K562 (cell line): ENCODE measurements at regions not wholly inside any gene's neighbourhood (a gene's known extent, or its start where the extent isn't known, plus 50 kb on each side); places are given as distances from the start of the nearest gene placed in this dataset.

Experiments used
- ATAC-seq: fragments of 200-7000 bp; cut with Tn5 transposase; 3 replicates; pipeline ENCODE4 v1.9.1; 2020; ENCODE audit warnings: moderate library complexity
- BruUV-seq: library from RNA; stranded (reverse); fragments of 400-500 nt; replicated peaks from 2 replicates; lab custom pipeline; 2021; lab: Mats Ljungman, UMichigan
- CTCF ChIA-PET: fragments of 300-600 bp; formaldehyde crosslinking; extraction: SDS; loops from one replicate; lab custom pipeline; 2021; ENCODE audit warnings: low intra/inter-chr PET ratio; lab: Yijun Ruan, JAX
- POLR2A ChIA-PET: fragments of 300-600, 350-650 bp; sonication (Branson Sonifier 250); formaldehyde crosslinking; extraction: SDS; loops from one replicate; lab custom pipeline; 2021; ENCODE audit warnings: antibody characterized with exemption, inconsistent platforms; lab: Yijun Ruan, JAX
- DNase-seq, 4 experiments: peaks; one replicate each; pipeline versions ENCODE4 v3.0.0 to v3.0.0-alpha.2; 2011 to 2018; ENCODE audit warnings: low spot score in 3 of 4, mixed read lengths in 3 of 4; ENCODE audit errors: extremely low read depth in 1 of 4
- FAIRE-seq: peaks from 2 replicates; lab custom pipeline; 2011; peaks lifted over from hg19 to GRCh38; lab: Jason Lieb, UNC
- H2AFZ ChIP-seq: 2 replicates; pipeline ENCODE4 v1.6.0; 2011; ENCODE audit warnings: low read depth, low read length, control low read depth, inconsistent platforms
- H3K27ac ChIP-seq: fragments of 200-600 bp; 3 replicates; pipeline ENCODE4 v1.8.0; 2011; ENCODE audit warnings: low read depth, mild to moderate bottlenecking, control low read depth, inconsistent platforms, low read length, moderate library complexity, mixed read lengths; ENCODE audit errors: extremely low read depth
- H3K27me3 ChIP-seq, 2 experiments: fragments of 300-600 bp in 1 of 2; 2 replicates in 1 of 2; 3 replicates in 1 of 2; pipeline versions ENCODE4 v1.6.0 to v1.8.0; 2011; ENCODE audit warnings: inconsistent platforms in 2 of 2, low read length in 2 of 2, mild to moderate bottlenecking in 1 of 2, mixed read lengths in 1 of 2, moderate library complexity in 1 of 2; ENCODE audit not compliant: control insufficient read depth in 2 of 2, insufficient read depth in 2 of 2
- H3K36me3 ChIP-seq: fragments of 300-600 bp; 3 replicates; pipeline ENCODE4 v1.8.0; 2011; ENCODE audit warnings: mild to moderate bottlenecking, low read length, inconsistent platforms; ENCODE audit not compliant: control insufficient read depth, insufficient read depth
- H3K4me1 ChIP-seq, 2 experiments: fragments of 200-600 bp in 1 of 2; replicated peaks in 1 of 2; 2 replicates in 1 of 2; 3 replicates in 1 of 2; pipeline versions ENCODE4 v1.5.1 to v1.8.0; 2011; ENCODE audit warnings: inconsistent platforms in 2 of 2, low read length in 2 of 2, mild to moderate bottlenecking in 1 of 2, mixed read lengths in 1 of 2, moderate library complexity in 1 of 2; ENCODE audit not compliant: control insufficient read depth in 2 of 2, insufficient read depth in 2 of 2
- H3K4me2 ChIP-seq: 2 replicates; pipeline ENCODE4 v1.6.1; 2011; ENCODE audit warnings: low read length, control low read depth, inconsistent platforms, mixed read lengths; ENCODE audit not compliant: insufficient read depth
- H3K4me3 ChIP-seq: fragments of 200-600 bp; sonication (generic), shearing (Covaris generic); 2 replicates; pipeline ENCODE4 v1.5.1; 2016; ENCODE audit warnings: control low read depth, inconsistent platforms
- H3K79me2 ChIP-seq: fragments of 200-600 bp; 3 replicates; pipeline ENCODE4 v1.8.0; 2011; ENCODE audit warnings: low read length, inconsistent platforms; ENCODE audit not compliant: control insufficient read depth, insufficient read depth
- H3K9ac ChIP-seq, 2 experiments: 2 replicates each; pipeline versions ENCODE4 v1.6.0 to v1.6.1; 2011; ENCODE audit warnings: low read depth in 2 of 2, low read length in 2 of 2, control low read depth in 1 of 2, inconsistent platforms in 1 of 2, mild to moderate bottlenecking in 1 of 2, mixed read lengths in 1 of 2; ENCODE audit not compliant: insufficient read depth in 1 of 2
- H3K9me1 ChIP-seq: one replicate; pipeline ENCODE4 v1.6.0; 2011; ENCODE audit warnings: inconsistent platforms, mild to moderate bottlenecking, low read length, moderate library complexity; ENCODE audit not compliant: control insufficient read depth, insufficient read depth
- H3K9me3 ChIP-seq: replicated peaks from 2 replicates; pipeline ENCODE4 v1.5.1; 2011; ENCODE audit warnings: low read depth, low read length, inconsistent platforms; ENCODE audit not compliant: control insufficient read depth, insufficient read depth
- H4K20me1 ChIP-seq: replicated peaks from 2 replicates; pipeline ENCODE4 v1.6.1; 2011; ENCODE audit warnings: low read length, inconsistent platforms, mixed read lengths; ENCODE audit not compliant: control insufficient read depth, insufficient read depth
- ADNP ChIP-seq: fragments of 200-800 bp; sonication (Bioruptor generic); IDR thresholded peaks from 2 replicates; pipeline ENCODE4 v1.6.1; 2016; ENCODE audit warnings: missing genetic modification characterization, missing compliant biosample characterization
- CHD1 ChIP-seq: fragments of 200-600 bp; sonication (generic); IDR thresholded peaks from one replicate; pipeline ENCODE4 v1.6.1; 2012; ENCODE audit warnings: mild to moderate bottlenecking, moderate library complexity, low read length, inconsistent platforms
- DACH1 ChIP-seq: fragments of 450-650 bp; IDR thresholded peaks from 2 replicates; pipeline ENCODE4 v1.6.1; 2018; ENCODE audit not compliant: partially characterized antibody
- DPF2 ChIP-seq: fragments of 450-650 bp; IDR thresholded peaks from 2 replicates; pipeline ENCODE4 v1.6.1; 2016
- ELF2 ChIP-seq: fragments of 250-450 bp; sonication (Bioruptor Pico); IDR thresholded peaks from 2 replicates; pipeline ENCODE4 v1.5.0; 2021; ENCODE audit warnings: mild to moderate bottlenecking
- HNRNPH1 ChIP-seq: fragments of 200-400 bp; formaldehyde crosslinking; optimal IDR thresholded peaks from 2 replicates; pipeline ENCODE3; 2017; ENCODE audit warnings: low read depth, mild to moderate bottlenecking, low read length, moderate library complexity
- ILK ChIP-seq: fragments of 450-650 bp; IDR thresholded peaks from 2 replicates; pipeline ENCODE4 v1.6.1; 2016; ENCODE audit warnings: missing genetic modification characterization, low read depth, mild to moderate bottlenecking, missing compliant biosample characterization, moderate library complexity, borderline replicate concordance
- JUND ChIP-seq, 2 experiments: IDR thresholded peaks; 2 replicates in 1 of 2; 3 replicates in 1 of 2; pipeline ENCODE4 v1.6.1; 2011; ENCODE audit warnings: borderline replicate concordance in 2 of 2, low read depth in 2 of 2, low read length in 2 of 2, improper control_type of control experiment in 1 of 2, missing biosample characterization in 1 of 2, missing genetic modification characterization in 1 of 2, missing genetic modification reagents in 1 of 2
- SNRNP70 ChIP-seq: fragments of 200-400 bp; formaldehyde crosslinking; optimal IDR thresholded peaks from 2 replicates; pipeline ENCODE3; 2017; ENCODE audit warnings: low read depth, low read length
- ZFP30 ChIP-seq: fragments of 250-450 bp; sonication (Bioruptor Pico); IDR thresholded peaks from 2 replicates; pipeline ENCODE4 v1.8.0; 2022; ENCODE audit warnings: moderate library complexity, mild to moderate bottlenecking, inconsistent platforms, borderline replicate concordance
- ZNF696 ChIP-seq: fragments of 250-450 bp; sonication (Bioruptor Pico); conservative IDR thresholded peaks from 2 replicates; pipeline ENCODE4 v1.4.0; 2020; ENCODE audit warnings: mild to moderate bottlenecking, moderate library complexity
- WGBS: fragments of 100-300 bp; shearing (Covaris generic); methylation state at CpG from one replicate; pipeline ENCODE4 v1.1.6; 2016; ENCODE audit warnings: low coverage, mixed read lengths; ENCODE audit not compliant: insufficient coverage; ENCODE audit errors: missing lambda C conversion rate; 5-methylcytosine and 5-hydroxymethylcytosine counted together
- in situ Hi-C: fragments of 300-500 bp; cut with MboI; formaldehyde crosslinking; loops from 4 replicates; pipeline ENCODE4 v1.15.0; 2018; ENCODE audit warnings: inconsistent platforms, mixed read lengths
- intact Hi-C: fragments of 100-400 bp; cut with micrococcal nuclease; formaldehyde crosslinking; loops from 2 replicates; pipeline ENCODE4 v1.14.2; 2022
- TF ChIP-seq, protein P1 (sequence below): fragments of 250-450 bp; sonication (Bioruptor Pico); IDR thresholded peaks from 2 replicates; pipeline ENCODE4 v1.9.0; 2021; ENCODE audit warnings: mild to moderate bottlenecking, inconsistent platforms
- TF ChIP-seq, protein P2 (sequence below): fragments of 250-450 bp; sonication (Bioruptor Pico); IDR thresholded peaks from 2 replicates; pipeline ENCODE4 v1.8.0; 2021; ENCODE audit warnings: mild to moderate bottlenecking, moderate library complexity
- TF ChIP-seq, protein P3 (sequence below): sonication (generic); formaldehyde crosslinking; IDR thresholded peaks from 2 replicates; pipeline ENCODE4 v1.8.1; 2023; ENCODE audit warnings: mild to moderate bottlenecking, missing genetic modification reagents

DNA sequence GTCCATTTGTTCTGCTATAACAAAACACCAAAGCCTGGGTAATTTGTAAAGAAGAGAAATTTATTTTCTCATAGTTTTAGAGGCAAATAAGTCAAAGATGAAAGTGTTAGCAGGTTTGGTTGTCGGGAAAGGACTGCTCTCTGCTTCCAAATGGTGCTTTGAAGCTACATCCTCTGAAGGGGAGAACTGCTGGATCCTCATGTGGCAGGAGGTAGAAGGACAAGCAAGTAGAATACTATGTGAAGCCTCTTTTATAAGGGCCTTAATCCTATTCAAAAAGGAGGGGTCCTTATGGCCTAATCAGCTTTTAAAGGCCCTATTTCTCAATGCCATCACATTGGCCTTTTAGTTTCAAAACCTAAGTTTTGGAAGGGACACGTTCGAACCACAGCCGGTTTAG is 826.0 kb upstream of the EPHA7 start:
- Histone ChIP-seq H3K27ac (no peak overlapping the region), H3K9ac (no peak overlapping the region), H3K27me3 (no peaks in the 10 kb centered on the region), H2AFZ (no peak overlapping the region), H3K4me3 (no peak overlapping the region), H4K20me1 (no peaks in the 10 kb centered on the region), H3K9me3 (no peaks in the 10 kb centered on the region), H3K4me2 (no peak overlapping the region), H3K79me2 (no peaks in the 10 kb centered on the region), H3K4me1 (no peaks in the 10 kb centered on the region), H3K36me3 (no peaks in the 10 kb centered on the region), H3K9me1 (no peaks in the 10 kb centered on the region)
- in situ Hi-C loops = no loop called here
- DNase-seq (no peak), FAIRE-seq (no peak), ATAC-seq (no peak)
- CTCF ChIA-PET = no interaction called here
- 0% methylated on average over 4 of the region's 4 CpGs for WGBS
- intact Hi-C loops = no loop called here
- TF ChIP-seq DACH1 = no peak
- TF ChIP-seq CHD1 = no peak
- no peak for TF ChIP-seq ELF2 (CRISPR knock-in tag)
- TF ChIP-seq, protein P1, sequence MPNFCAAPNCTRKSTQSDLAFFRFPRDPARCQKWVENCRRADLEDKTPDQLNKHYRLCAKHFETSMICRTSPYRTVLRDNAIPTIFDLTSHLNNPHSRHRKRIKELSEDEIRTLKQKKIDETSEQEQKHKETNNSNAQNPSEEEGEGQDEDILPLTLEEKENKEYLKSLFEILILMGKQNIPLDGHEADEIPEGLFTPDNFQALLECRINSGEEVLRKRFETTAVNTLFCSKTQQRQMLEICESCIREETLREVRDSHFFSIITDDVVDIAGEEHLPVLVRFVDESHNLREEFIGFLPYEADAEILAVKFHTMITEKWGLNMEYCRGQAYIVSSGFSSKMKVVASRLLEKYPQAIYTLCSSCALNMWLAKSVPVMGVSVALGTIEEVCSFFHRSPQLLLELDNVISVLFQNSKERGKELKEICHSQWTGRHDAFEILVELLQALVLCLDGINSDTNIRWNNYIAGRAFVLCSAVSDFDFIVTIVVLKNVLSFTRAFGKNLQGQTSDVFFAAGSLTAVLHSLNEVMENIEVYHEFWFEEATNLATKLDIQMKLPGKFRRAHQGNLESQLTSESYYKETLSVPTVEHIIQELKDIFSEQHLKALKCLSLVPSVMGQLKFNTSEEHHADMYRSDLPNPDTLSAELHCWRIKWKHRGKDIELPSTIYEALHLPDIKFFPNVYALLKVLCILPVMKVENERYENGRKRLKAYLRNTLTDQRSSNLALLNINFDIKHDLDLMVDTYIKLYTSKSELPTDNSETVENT (CRISPR knock-in tag) = no peak
- no peak for TF ChIP-seq ZNF696 (CRISPR knock-in tag)
- TF ChIP-seq, protein P2, sequence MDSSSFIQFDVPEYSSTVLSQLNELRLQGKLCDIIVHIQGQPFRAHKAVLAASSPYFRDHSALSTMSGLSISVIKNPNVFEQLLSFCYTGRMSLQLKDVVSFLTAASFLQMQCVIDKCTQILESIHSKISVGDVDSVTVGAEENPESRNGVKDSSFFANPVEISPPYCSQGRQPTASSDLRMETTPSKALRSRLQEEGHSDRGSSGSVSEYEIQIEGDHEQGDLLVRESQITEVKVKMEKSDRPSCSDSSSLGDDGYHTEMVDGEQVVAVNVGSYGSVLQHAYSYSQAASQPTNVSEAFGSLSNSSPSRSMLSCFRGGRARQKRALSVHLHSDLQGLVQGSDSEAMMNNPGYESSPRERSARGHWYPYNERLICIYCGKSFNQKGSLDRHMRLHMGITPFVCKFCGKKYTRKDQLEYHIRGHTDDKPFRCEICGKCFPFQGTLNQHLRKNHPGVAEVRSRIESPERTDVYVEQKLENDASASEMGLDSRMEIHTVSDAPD (CRISPR knock-in tag) = no peak
- TF ChIP-seq SNRNP70 = no peak
- no peak for TF ChIP-seq ILK
- TF ChIP-seq, protein P3, sequence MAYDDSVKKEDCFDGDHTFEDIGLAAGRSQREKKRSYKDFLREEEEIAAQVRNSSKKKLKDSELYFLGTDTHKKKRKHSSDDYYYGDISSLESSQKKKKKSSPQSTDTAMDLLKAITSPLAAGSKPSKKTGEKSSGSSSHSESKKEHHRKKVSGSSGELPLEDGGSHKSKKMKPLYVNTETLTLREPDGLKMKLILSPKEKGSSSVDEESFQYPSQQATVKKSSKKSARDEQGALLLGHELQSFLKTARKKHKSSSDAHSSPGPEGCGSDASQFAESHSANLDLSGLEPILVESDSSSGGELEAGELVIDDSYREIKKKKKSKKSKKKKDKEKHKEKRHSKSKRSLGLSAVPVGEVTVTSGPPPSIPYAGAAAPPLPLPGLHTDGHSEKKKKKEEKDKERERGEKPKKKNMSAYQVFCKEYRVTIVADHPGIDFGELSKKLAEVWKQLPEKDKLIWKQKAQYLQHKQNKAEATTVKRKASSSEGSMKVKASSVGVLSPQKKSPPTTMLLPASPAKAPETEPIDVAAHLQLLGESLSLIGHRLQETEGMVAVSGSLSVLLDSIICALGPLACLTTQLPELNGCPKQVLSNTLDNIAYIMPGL (CRISPR knock-in tag) = no peak
- no peak for TF ChIP-seq JUND (IDR thresholded peaks at IDR 0.05; ENCODE audit: borderline replicate concordance, low read depth, low read length)
- TF ChIP-seq JUND (tag; IDR thresholded peaks at IDR 0.05; ENCODE audit: borderline replicate concordance, low read depth, low read length) = no peak
- TF ChIP-seq ADNP (tag) = no peak
- no peak for TF ChIP-seq ZFP30
- TF ChIP-seq DPF2 = no peak
- TF ChIP-seq HNRNPH1 = no peak
- no TSS peak for BruUV-seq
- POLR2A ChIA-PET = no interaction called here
